ENCODE measurements at regions not wholly inside any gene's neighbourhood (a gene's known extent, or its start where the extent isn't known, plus 50 kb on each side); places are given as distances from the start of the nearest gene placed in this dataset.

DNA sequence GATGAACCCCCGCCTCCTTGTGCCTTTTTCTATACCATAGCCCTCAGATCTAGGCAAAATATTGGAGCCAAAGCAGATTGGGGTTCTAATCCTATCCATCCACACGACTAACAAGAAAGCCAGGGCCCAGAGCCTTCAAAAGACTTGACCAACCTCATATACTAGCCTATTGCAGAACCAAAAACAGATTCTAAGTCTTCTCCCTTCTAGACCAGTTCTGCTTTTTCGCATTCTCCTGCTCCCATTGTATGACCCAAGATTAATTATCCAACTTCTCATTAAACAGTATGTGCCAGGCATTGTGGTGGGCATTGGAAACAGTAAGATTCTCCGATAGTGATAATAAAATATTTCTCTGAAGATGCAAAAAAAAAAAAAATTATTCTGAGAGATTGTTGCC lies 113.7 kb upstream of the JARID2 start:
- TF ChIP-seq POLR2AphosphoS5 (IDR thresholded peaks at IDR 0.05; ENCODE audit: low read depth, low read length), result no peak
- TF ChIP-seq SIN3A (IDR thresholded peaks at IDR 0.05; ENCODE audit: borderline replicate concordance, insufficient read depth, low read length), result no peak
- TF ChIP-seq, protein P1, sequence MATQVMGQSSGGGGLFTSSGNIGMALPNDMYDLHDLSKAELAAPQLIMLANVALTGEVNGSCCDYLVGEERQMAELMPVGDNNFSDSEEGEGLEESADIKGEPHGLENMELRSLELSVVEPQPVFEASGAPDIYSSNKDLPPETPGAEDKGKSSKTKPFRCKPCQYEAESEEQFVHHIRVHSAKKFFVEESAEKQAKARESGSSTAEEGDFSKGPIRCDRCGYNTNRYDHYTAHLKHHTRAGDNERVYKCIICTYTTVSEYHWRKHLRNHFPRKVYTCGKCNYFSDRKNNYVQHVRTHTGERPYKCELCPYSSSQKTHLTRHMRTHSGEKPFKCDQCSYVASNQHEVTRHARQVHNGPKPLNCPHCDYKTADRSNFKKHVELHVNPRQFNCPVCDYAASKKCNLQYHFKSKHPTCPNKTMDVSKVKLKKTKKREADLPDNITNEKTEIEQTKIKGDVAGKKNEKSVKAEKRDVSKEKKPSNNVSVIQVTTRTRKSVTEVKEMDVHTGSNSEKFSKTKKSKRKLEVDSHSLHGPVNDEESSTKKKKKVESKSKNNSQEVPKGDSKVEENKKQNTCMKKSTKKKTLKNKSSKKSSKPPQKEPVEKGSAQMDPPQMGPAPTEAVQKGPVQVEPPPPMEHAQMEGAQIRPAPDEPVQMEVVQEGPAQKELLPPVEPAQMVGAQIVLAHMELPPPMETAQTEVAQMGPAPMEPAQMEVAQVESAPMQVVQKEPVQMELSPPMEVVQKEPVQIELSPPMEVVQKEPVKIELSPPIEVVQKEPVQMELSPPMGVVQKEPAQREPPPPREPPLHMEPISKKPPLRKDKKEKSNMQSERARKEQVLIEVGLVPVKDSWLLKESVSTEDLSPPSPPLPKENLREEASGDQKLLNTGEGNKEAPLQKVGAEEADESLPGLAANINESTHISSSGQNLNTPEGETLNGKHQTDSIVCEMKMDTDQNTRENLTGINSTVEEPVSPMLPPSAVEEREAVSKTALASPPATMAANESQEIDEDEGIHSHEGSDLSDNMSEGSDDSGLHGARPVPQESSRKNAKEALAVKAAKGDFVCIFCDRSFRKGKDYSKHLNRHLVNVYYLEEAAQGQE (IDR thresholded peaks at IDR 0.05; ENCODE audit: insufficient read depth in 1 of 2, low read depth in 2 of 2, low read length in 2 of 2), result no peak

DNA sequence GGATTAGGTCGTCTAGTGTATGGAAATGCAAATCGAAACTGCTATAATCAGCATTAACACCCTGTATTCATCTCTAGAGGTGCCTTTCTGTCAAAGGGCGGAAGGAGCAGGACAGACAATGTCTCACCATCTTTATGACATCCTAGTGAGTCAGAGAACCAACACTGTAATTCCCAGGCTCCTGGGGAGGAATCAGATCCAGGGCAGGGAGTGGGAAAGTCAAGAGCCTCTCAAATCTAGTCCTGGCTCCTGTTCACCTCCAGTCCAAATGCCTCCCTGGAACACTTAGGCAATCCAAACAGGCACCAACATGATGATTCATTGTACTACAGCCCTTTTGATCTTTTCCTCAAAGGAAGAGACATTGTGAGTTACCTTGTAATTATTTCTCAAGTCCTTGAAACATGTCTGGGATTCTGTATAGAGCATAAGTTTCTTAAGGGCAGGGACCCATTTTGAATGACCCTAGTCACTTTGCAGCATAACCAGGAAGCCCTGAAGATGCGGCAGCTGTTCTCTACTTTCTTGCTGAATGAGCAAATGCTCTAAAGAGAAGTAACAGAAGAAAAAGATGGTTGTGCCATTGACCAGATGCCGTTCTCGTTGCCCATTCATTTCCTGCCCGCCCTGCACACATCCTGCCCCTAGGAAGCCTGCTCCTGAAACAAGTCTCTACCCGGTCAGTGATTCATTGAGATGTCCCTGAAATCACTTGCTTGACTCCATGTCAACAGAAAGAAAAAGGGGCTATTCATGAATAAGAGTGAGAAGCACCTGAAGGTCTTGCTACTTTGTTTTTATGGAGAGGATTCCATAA lies 112.8 kb upstream of the JARID2 start:
- TF ChIP-seq TAF1 (IDR thresholded peaks at IDR 0.05; ENCODE audit: borderline replicate concordance, insufficient read depth, low read length), result no peak
- no peak for TF ChIP-seq FOXP2 (optimal IDR thresholded peaks at IDR 0.05; ENCODE audit: borderline replicate concordance, extremely low read depth, extremely low read length, insufficient read depth)
- TF ChIP-seq POLR2AphosphoS5 (IDR thresholded peaks at IDR 0.05; ENCODE audit: low read depth, low read length), result no peak
- TF ChIP-seq, protein P1 (IDR thresholded peaks at IDR 0.05; ENCODE audit: insufficient read depth in 1 of 2, low read depth in 2 of 2, low read length in 2 of 2), result no peak
- no peak for TF ChIP-seq SIN3A (IDR thresholded peaks at IDR 0.05; ENCODE audit: borderline replicate concordance, insufficient read depth, low read length)

DNA sequence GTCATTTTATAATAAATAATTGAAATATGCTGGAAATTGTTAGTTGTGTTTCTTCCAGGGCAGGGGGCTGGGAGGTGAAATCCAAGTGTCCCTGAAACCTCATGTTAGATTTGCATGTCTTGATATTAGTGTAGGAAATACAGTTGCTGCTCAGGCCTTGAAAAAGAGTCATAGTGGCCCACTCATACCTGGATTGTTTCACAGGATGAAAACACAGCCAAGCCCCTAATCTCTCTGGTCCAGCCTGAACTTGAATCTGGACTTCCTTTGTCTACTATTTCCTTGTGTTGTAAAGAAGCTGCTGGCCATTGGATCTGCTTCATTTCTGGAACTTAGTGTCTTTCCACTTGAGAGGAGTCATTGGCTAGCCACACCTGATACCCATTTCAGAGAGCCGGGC lies 108.8 kb upstream of the JARID2 start:
- TF ChIP-seq, protein P1 (IDR thresholded peaks at IDR 0.05; ENCODE audit: insufficient read depth in 1 of 2, low read depth in 2 of 2, low read length in 2 of 2), result no peak
- TF ChIP-seq SIN3A (IDR thresholded peaks at IDR 0.05; ENCODE audit: borderline replicate concordance, insufficient read depth, low read length) (no peak), POLR2AphosphoS5 (IDR thresholded peaks at IDR 0.05; ENCODE audit: low read depth, low read length) (no peak), TAF1 (IDR thresholded peaks at IDR 0.05; ENCODE audit: borderline replicate concordance, insufficient read depth, low read length) (no peak), FOXP2 (optimal IDR thresholded peaks at IDR 0.05; ENCODE audit: borderline replicate concordance, extremely low read depth, extremely low read length, insufficient read depth) (no peak)

DNA sequence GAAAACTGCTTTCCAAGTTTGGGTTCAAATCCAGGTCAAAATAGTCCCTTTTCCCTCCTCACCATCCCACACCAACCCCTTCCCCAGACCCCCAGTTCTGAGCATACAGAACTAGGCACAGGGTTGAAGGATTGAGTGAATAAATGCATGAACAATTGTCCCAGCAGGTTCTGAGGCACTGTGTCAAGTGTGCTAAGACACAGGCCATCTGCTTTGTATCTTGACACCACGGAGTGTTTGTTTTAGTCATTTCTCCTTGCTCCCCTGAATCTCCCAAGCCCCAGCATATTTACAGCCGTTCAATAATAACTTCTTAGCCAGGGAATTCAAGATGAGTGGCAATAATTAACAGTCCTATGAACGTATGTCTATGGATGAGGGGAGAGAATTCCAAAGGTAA lies 102.8 kb upstream of the JARID2 start:
- no peak for TF ChIP-seq TAF1 (IDR thresholded peaks at IDR 0.05; ENCODE audit: borderline replicate concordance, insufficient read depth, low read length)
- no peak for TF ChIP-seq SIN3A (IDR thresholded peaks at IDR 0.05; ENCODE audit: borderline replicate concordance, insufficient read depth, low read length)
- TF ChIP-seq, protein P1 (IDR thresholded peaks at IDR 0.05; ENCODE audit: insufficient read depth in 1 of 2, low read depth in 2 of 2, low read length in 2 of 2), result no peak
- no peak for TF ChIP-seq FOXP2 (optimal IDR thresholded peaks at IDR 0.05; ENCODE audit: borderline replicate concordance, extremely low read depth, extremely low read length, insufficient read depth)
- no peak for TF ChIP-seq POLR2AphosphoS5 (IDR thresholded peaks at IDR 0.05; ENCODE audit: low read depth, low read length)
